Ovary (tissue), 7 donors: ENCODE measurements at regions not wholly inside any gene's neighbourhood (a gene's known extent, or its start where the extent isn't known, plus 50 kb on each side); places are given as distances from the start of the nearest gene placed in this dataset.

Experiments
- DNase-seq, 5 donors: peaks; one replicate each; pipeline ENCODE4 v3.0.0-alpha.2; 2019 to 2020
- H3K27ac ChIP-seq, 2 donors: fragments of 200-600 bp; one replicate each; pipeline versions ENCODE4 v1.5.1 to v1.8.0; 2019 to 2022
- H3K27me3 ChIP-seq: fragments of 200-600 bp; one replicate; pipeline ENCODE4 v1.8.0; 2022
- H3K36me3 ChIP-seq: fragments of 200-600 bp; sonication (generic); one replicate; pipeline ENCODE4 v1.5.1; 2019
- H3K4me1 ChIP-seq: one replicate; pipeline ENCODE4 v1.8.1; 2013; ENCODE audit warnings: mild to moderate bottlenecking, moderate library complexity; ENCODE audit not compliant: insufficient read depth
- H3K4me3 ChIP-seq: fragments of 200-600 bp; sonication (generic); one replicate; pipeline ENCODE4 v1.5.1; 2017
- H3K9me3 ChIP-seq, 2 donors: fragments of 200-600 bp in 1 of 2; sonication (generic) in 1 of 2; one replicate each; pipeline versions ENCODE4 v1.5.1 to v1.8.1; 2013 to 2019; ENCODE audit warnings: mild to moderate bottlenecking in 1 of 2, moderate library complexity in 1 of 2
- CTCF ChIP-seq, 3 donors: fragments of 450-650 bp in 2 of 3; fragments of 200-600 bp in 1 of 3; IDR thresholded peaks; one replicate each; pipeline versions ENCODE4 v1.5.1 to v1.8.0; 2016 to 2022; ENCODE audit warnings: antibody characterized with exemption in 3 of 3, mild to moderate bottlenecking in 1 of 3
- EP300 ChIP-seq: sonication (generic); formaldehyde crosslinking; IDR thresholded peaks from one replicate; pipeline ENCODE4 v1.6.1; 2017; ENCODE audit warnings: antibody characterized with exemption
- POLR2A ChIP-seq: fragments of 450-650 bp; IDR thresholded peaks from one replicate; pipeline ENCODE4 v1.6.1; 2017; ENCODE audit warnings: antibody characterized with exemption, mild to moderate bottlenecking, moderate library complexity
- WGBS, 3 donors: extraction: QIAGEN DNeasy Blood & Tissue Kit in 1 of 3; methylation state at CpG; one replicate each; pipeline versions ENCODE4 v1.1.5 to v1.1.7; 2013 to 2017; 5-methylcytosine and 5-hydroxymethylcytosine counted together
- intact Hi-C, 4 donors: fragments of 100-400 bp; cut with DNase I; formaldehyde crosslinking; loops; one replicate each; pipeline versions ENCODE4 v1.11.0 to v1.15.1; 2022 to 2023
- donor health status: DM: no; HTN: no; CAD: no; lungs with moderate emphysema.
- donor health status: DM: no; HTN: no; CAD: no.
- donor health status: Bipolar disorder and iron deficiency.
- donor health status: DM: no; HTN: no; CAD: no.
- donor health status: DM: yes; HTN: yes; CAD: no.

GRCh38 chr7:91556239-91556638, 292.0 kb downstream of the FZD1 start:
- Histone ChIP-seq H3K27ac (no peak overlapping the region), H3K27me3 (no peaks in the 10 kb centered on the region), H3K9me3 (no peaks in the 10 kb centered on the region), H3K4me1 (no peaks in the 10 kb centered on the region), H3K4me3 (no peak overlapping the region), H3K36me3 (no peaks in the 10 kb centered on the region)
- whole genome bisulfite sequencing, 3 donors = 70 to 83% (median 74%) methylated on average over 4 of the region's 4 CpGs
- intact Hi-C loops = no loop called here
- DNase-seq = no peak
- TF ChIP-seq POLR2A (no peak), EP300 (no peak), CTCF (IDR thresholded peaks at IDR 0.05) (no peak)

GRCh38 chr7:91556956-91557650, 292.9 kb downstream of the FZD1 start:
- 77 to 81% (median 81%) methylated on average over 7 of the region's 7 CpGs for WGBS, 3 donors
- H3K36me3 ChIP-seq = no peaks in the 10 kb centered on the region
- no peak for TF ChIP-seq POLR2A
- no peak for TF ChIP-seq EP300
- H3K4me3 ChIP-seq = no peak overlapping the region
- intact Hi-C loops = no loop called here
- H3K4me1 ChIP-seq = no peaks in the 10 kb centered on the region
- H3K27me3 ChIP-seq = no peaks in the 10 kb centered on the region
- H3K27ac ChIP-seq = no peak overlapping the region
- DNase-seq = no peak
- no peaks in the 10 kb centered on the region for H3K9me3 ChIP-seq

GRCh38 chr7:91557789-91558404, 293.7 kb downstream of the FZD1 start:
- Histone ChIP-seq H3K27ac (no peak overlapping the region), H3K9me3 (no peaks in the 10 kb centered on the region), H3K4me1 (no peaks in the 10 kb centered on the region), H3K4me3 (no peak overlapping the region), H3K36me3 (no peaks in the 10 kb centered on the region), H3K27me3 (no peaks in the 10 kb centered on the region)
- TF ChIP-seq CTCF (IDR thresholded peaks at IDR 0.05) (no peak), POLR2A (no peak), EP300 (no peak)
- WGBS, 3 donors = 83 to 86% (median 84%) methylated on average over 8 of the region's 8 CpGs
- DNase-seq = no peak
- intact Hi-C loops = no loop called here

- Histone ChIP-seq H3K9me3 (no peaks in the 10 kb centered on the region), H3K4me3 (no peak overlapping the region), H3K4me1 (no peaks in the 10 kb centered on the region), H3K27ac (no peak overlapping the region), H3K36me3 (no peaks in the 10 kb centered on the region), H3K27me3 (no peaks in the 10 kb centered on the region)
- intact Hi-C loops = no loop called here
- no peak for DNase-seq
- TF ChIP-seq CTCF (IDR thresholded peaks at IDR 0.05) = no peak
- no peak for TF ChIP-seq POLR2A
- no peak for TF ChIP-seq EP300
- WGBS, 3 donors = 95 to 97% (median 96%) methylated on average over 2 of the region's 2 CpGs
Measured at GRCh38 chr7:91559947-91560346, 295.7 kb downstream of the FZD1 start.

- Histone ChIP-seq H3K27me3 (no peaks in the 10 kb centered on the region), H3K4me1 (peaks cover 2% of the 10 kb centered on the region), H3K27ac (no peak overlapping the region), H3K4me3 (no peak overlapping the region), H3K36me3 (no peaks in the 10 kb centered on the region), H3K9me3 (no peaks in the 10 kb centered on the region)
- intact Hi-C loops = no loop called here
- 95 to 100% (median 100%) methylated on average over 1 of the region's 1 CpG for WGBS, 3 donors
- no peak for DNase-seq
- TF ChIP-seq EP300 = no peak
- TF ChIP-seq CTCF (IDR thresholded peaks at IDR 0.05) = no peak
- no peak for TF ChIP-seq POLR2A
Measured at GRCh38 chr7:91564101-91564500, 299.9 kb downstream of the FZD1 start.
